Duodenal mucosa (tissue), 2 donors: ENCODE measurements at regions not wholly inside any gene's neighbourhood (a gene's known extent, or its start where the extent isn't known, plus 50 kb on each side); places are given as distances from the start of the nearest gene placed in this dataset.

Source experiments
- H3K27ac ChIP-seq: one replicate; pipeline ENCODE4 v1.7.0; 2013; ENCODE audit warnings: low read depth, low read length
- H3K27me3 ChIP-seq, 2 donors: one replicate each; pipeline ENCODE4 v1.7.0; 2013; ENCODE audit warnings: low read length in 2 of 2, control low read depth in 1 of 2; ENCODE audit not compliant: insufficient read depth in 2 of 2, control insufficient read depth in 1 of 2
- H3K36me3 ChIP-seq, 2 donors: one replicate each; pipeline ENCODE4 v1.7.0; 2013; ENCODE audit warnings: low read length in 2 of 2, control low read depth in 1 of 2; ENCODE audit not compliant: insufficient read depth in 2 of 2, control insufficient read depth in 1 of 2
- H3K4me1 ChIP-seq, 2 donors: one replicate each; pipeline ENCODE4 v1.7.0; 2013; ENCODE audit warnings: low read length in 2 of 2, control low read depth in 1 of 2; ENCODE audit not compliant: insufficient read depth in 2 of 2, control insufficient read depth in 1 of 2
- H3K4me3 ChIP-seq, 2 donors: one replicate each; pipeline ENCODE4 v1.7.0; 2013; ENCODE audit warnings: low read length in 2 of 2, low read depth in 1 of 2
- H3K9ac ChIP-seq, 2 donors: one replicate each; pipeline ENCODE4 v1.7.0; 2013; ENCODE audit warnings: low read length in 2 of 2, low read depth in 1 of 2
- H3K9me3 ChIP-seq, 2 donors: one replicate each; pipeline ENCODE4 v1.7.0; 2013; ENCODE audit warnings: low read length in 2 of 2, control low read depth in 1 of 2; ENCODE audit not compliant: control insufficient read depth in 1 of 2

DNA sequence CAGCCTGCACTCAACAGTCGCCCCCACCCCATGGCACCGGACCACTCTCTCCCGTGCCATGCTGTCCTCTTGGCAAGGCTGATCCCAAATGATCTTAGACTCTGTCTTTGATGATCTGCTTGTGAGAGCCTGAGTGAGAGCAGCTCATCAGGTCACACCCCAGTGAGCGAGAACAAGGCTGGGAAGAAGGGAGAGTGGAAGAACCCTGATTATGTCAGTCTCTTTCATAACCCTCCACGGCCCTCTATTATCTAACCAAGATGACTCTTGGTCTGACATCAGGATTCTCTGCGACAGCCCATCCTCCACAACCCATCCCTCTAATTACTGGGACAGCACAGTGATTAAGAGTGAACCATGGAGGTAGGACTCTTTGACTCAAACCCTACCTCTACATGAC is 53.1 kb upstream of the C7orf33 start:
- no peaks in the 10 kb centered on the region for H3K9me3 ChIP-seq
- no peak overlapping the region for H3K4me3 ChIP-seq
- H3K36me3 ChIP-seq = no peaks in the 10 kb centered on the region
- H3K9ac ChIP-seq = no peak overlapping the region
- no peaks in the 10 kb centered on the region for H3K27me3 ChIP-seq
- H3K4me1 ChIP-seq = no peaks in the 10 kb centered on the region
- H3K27ac ChIP-seq = no peak overlapping the region

DNA sequence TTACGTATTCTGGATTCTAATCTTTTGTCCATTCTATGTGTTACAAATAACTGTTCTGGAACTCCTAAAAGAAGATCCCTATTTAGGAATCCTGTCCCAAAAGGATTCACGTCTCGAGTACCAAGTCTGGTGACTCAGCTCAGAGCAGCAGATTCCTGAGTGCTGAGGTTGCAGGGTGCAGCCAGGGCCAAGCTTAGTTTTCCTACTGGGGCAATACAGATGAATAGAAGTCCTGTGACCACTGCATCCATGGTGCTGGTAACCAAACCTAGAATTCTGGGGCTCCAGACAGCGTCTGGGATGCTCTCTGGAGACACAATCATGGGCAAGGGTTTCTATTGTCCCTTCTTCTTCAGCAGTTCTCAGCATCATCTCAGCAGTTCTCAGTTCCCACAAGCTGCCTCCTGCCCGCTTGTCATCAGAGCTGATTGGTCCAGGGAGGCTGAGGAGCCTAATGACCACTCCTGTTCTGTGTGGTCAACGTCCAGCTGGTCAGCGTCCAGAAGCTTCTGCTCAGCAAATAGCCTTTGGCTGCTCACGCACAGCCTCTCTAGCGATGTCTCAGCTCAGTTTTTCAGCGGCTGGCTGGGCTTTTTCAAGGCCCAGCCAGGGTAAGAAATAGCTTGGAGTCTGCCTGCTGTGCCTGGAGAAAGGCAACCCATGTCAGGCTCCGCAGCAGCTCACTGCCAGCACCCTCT is 50.4 kb upstream of the C7orf33 start:
- no peaks in the 10 kb centered on the region for H3K4me1 ChIP-seq
- H3K9ac ChIP-seq = no peak overlapping the region
- H3K36me3 ChIP-seq = no peaks in the 10 kb centered on the region
- no peaks in the 10 kb centered on the region for H3K9me3 ChIP-seq
- H3K27me3 ChIP-seq = no peaks in the 10 kb centered on the region
- no peak overlapping the region for H3K4me3 ChIP-seq
- no peak overlapping the region for H3K27ac ChIP-seq
